Epithelial cell of proximal tubule (primary cell): ENCODE measurements at regions not wholly inside any gene's neighbourhood (a gene's known extent, or its start where the extent isn't known, plus 50 kb on each side); places are given as distances from the start of the nearest gene placed in this dataset.

Experiments
- DNase-seq: peaks from one replicate; pipeline ENCODE4 v3.0.0-alpha.2; 2011; ENCODE audit warnings: low read depth
- H3K4me3 ChIP-seq: 2 replicates; pipeline ENCODE4 v1.5.1; 2011; ENCODE audit warnings: low read depth, mild to moderate bottlenecking, low read length
- CTCF ChIP-seq: conservative IDR thresholded peaks from 2 replicates; pipeline ENCODE4 v1.5.1; 2012; ENCODE audit warnings: low read depth, mild to moderate bottlenecking, low read length

GRCh38 chr13:84031120-84031519, 148.8 kb upstream of the SLITRK1 start:
- no peak overlapping the region for H3K4me3 ChIP-seq
- no peak for DNase-seq
- no peak for TF ChIP-seq CTCF

- no peak for TF ChIP-seq CTCF
- no peak for DNase-seq
- no peak overlapping the region for H3K4me3 ChIP-seq
Measured at GRCh38 chr13:84029396-84029795, 147.1 kb upstream of the SLITRK1 start.

- TF ChIP-seq CTCF: no peak
- no peak for DNase-seq
- H3K4me3 ChIP-seq: no peak overlapping the region
Measured at GRCh38 chr13:84025824-84026223, 143.6 kb upstream of the SLITRK1 start.

GRCh38 chr13:83996415-83996814, 114.1 kb upstream of the SLITRK1 start:
- no peak for TF ChIP-seq CTCF
- H3K4me3 ChIP-seq: no peak overlapping the region
- no peak for DNase-seq

GRCh38 chr13:83995930-83996329, 113.7 kb upstream of the SLITRK1 start:
- no peak for DNase-seq
- H3K4me3 ChIP-seq: no peak overlapping the region
- no peak for TF ChIP-seq CTCF

- DNase-seq: no peak
- TF ChIP-seq CTCF: no peak
- H3K4me3 ChIP-seq: no peak overlapping the region
Measured at GRCh38 chr13:83992566-83993358, 110.5 kb upstream of the SLITRK1 start.

GRCh38 chr13:83987394-83987793, 105.1 kb upstream of the SLITRK1 start:
- no peak for TF ChIP-seq CTCF
- H3K4me3 ChIP-seq: no peak overlapping the region
- no peak for DNase-seq
